ENCODE measurements at regions not wholly inside any gene's neighbourhood (a gene's known extent, or its start where the extent isn't known, plus 50 kb on each side); places are given as distances from the start of the nearest gene placed in this dataset.

DNA sequence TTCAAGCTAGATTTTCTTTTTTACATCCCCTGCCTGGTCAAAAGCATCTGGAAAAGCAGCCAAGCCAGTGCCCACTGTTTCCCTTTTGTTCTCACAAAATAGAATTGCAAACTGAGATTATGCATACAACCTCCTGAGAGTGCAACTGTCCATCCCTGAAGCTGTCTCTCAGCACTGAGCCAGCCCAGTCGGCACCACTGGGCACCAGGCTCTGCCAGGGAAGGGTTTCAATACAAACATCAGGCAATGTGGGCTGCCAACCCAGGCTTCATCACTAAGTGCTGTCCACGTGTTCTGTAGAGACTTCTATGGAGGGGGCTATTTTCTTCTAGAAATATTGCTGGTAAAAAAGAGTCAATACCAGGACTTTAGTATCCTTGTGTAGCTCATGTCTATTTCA is 356.3 kb upstream of the TBL1XR1 start:
- FAIRE-seq (no peak), DNase-seq (ENCODE audit: insufficient read length, low spot score) (no peak)
- TF ChIP-seq TAF1 (IDR thresholded peaks at IDR 0.05; ENCODE audit: low read depth, low read length) (no peak), PAX5 (IDR thresholded peaks at IDR 0.05; ENCODE audit: insufficient read depth, low read length, severe bottlenecking) (no peak), POU2F2 (IDR thresholded peaks at IDR 0.05; ENCODE audit: low read depth, low read length) (no peak), SPI1 (IDR thresholded peaks at IDR 0.05; ENCODE audit: low read depth, low read length) (no peak), POLR2AphosphoS5 (IDR thresholded peaks at IDR 0.05; ENCODE audit: low read depth, low read length) (no peak), POLR2A (IDR thresholded peaks at IDR 0.05; ENCODE audit: low read depth, low read length) (no peak)

GRCh38 chr3:177554895-177555759 is 357.8 kb upstream of the TBL1XR1 start:
- DNase-seq (ENCODE audit: insufficient read length, low spot score) (no peak), FAIRE-seq (no peak)
- TF ChIP-seq POU2F2 (IDR thresholded peaks at IDR 0.05; ENCODE audit: low read depth, low read length), result no peak

GRCh38 chr3:177557548-177557947 is 360.3 kb upstream of the TBL1XR1 start:
- TF ChIP-seq SPI1 (IDR thresholded peaks at IDR 0.05; ENCODE audit: low read depth, low read length) (no peak), POLR2A (IDR thresholded peaks at IDR 0.05; ENCODE audit: low read depth, low read length) (no peak), POLR2AphosphoS5 (IDR thresholded peaks at IDR 0.05; ENCODE audit: low read depth, low read length) (no peak), POU2F2 (IDR thresholded peaks at IDR 0.05; ENCODE audit: low read depth, low read length) (no peak), PAX5 (IDR thresholded peaks at IDR 0.05; ENCODE audit: insufficient read depth, low read length, severe bottlenecking) (no peak), TAF1 (IDR thresholded peaks at IDR 0.05; ENCODE audit: low read depth, low read length) (no peak)
- FAIRE-seq, result no peak
- no peak for DNase-seq (ENCODE audit: insufficient read length, low spot score)

DNA sequence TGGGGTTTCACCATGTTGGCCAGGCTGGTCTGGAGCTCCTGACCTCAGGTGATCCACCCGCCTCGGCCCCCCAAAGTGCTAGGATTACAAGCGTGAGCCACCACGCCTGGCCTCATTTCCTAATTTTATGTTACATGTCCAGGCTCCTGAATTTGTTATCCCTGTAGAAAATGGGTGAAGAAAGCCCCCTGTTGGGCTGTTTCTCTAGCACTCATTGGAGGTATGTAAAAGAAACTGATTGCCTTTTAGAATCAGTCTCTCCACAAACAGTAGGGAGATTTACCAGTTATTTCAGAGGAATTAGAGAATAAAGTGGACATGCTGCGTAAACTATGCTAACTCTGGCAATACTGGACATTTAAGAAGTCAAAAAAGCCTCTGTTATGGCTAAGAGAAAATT is 364.1 kb upstream of the TBL1XR1 start:
- no peak for TF ChIP-seq SPI1 (IDR thresholded peaks at IDR 0.05; ENCODE audit: low read depth, low read length)
- no peak for FAIRE-seq

GRCh38 chr3:177561769-177562392 is 364.6 kb upstream of the TBL1XR1 start:
- no peak for DNase-seq (ENCODE audit: insufficient read length, low spot score)
- no peak for FAIRE-seq
- no peak for TF ChIP-seq POLR2A (IDR thresholded peaks at IDR 0.05; ENCODE audit: low read depth, low read length)
- TF ChIP-seq POU2F2 (IDR thresholded peaks at IDR 0.05; ENCODE audit: low read depth, low read length), result no peak

More for the DNA sequence above, 364.1 kb upstream of the TBL1XR1 start:
- DNase-seq (ENCODE audit: insufficient read length, low spot score), result no peak

- FAIRE-seq (no peak), DNase-seq (ENCODE audit: insufficient read length, low spot score) (no peak)
- no peak for TF ChIP-seq POLR2A (IDR thresholded peaks at IDR 0.05; ENCODE audit: low read depth, low read length)
- TF ChIP-seq POU2F2 (IDR thresholded peaks at IDR 0.05; ENCODE audit: low read depth, low read length), result no peak
- no peak for TF ChIP-seq SPI1 (IDR thresholded peaks at IDR 0.05; ENCODE audit: low read depth, low read length)
- no peak for TF ChIP-seq PAX5 (IDR thresholded peaks at IDR 0.05; ENCODE audit: insufficient read depth, low read length, severe bottlenecking)
- TF ChIP-seq POLR2AphosphoS5 (IDR thresholded peaks at IDR 0.05; ENCODE audit: low read depth, low read length), result no peak
- no peak for TF ChIP-seq TAF1 (IDR thresholded peaks at IDR 0.05; ENCODE audit: low read depth, low read length)
Observed at GRCh38 chr3:177563243-177563780, 366.0 kb upstream of the TBL1XR1 start.

DNA sequence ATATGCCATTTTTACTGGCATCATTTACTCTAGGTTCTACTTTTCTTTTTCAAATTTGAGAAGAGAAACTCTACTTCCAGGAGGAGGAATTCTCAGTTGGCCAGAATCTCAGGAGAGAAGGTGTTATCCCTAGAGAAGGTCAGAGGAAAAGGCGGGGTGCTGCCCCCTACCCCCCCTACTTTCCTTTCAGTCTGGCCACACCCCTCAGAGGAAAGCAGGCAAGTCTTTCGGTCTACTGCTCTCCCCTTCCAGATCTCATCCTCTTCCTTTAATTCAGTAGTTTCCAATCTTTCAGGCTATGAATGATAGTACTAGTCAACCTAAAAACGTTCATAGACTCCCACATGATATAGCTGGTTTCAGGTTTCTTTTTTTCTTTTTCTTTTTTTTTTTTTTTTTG is 366.5 kb upstream of the TBL1XR1 start:
- no peak for TF ChIP-seq PAX5 (IDR thresholded peaks at IDR 0.05; ENCODE audit: insufficient read depth, low read length, severe bottlenecking)
- TF ChIP-seq POLR2A (IDR thresholded peaks at IDR 0.05; ENCODE audit: low read depth, low read length), result no peak
- no peak for TF ChIP-seq POU2F2 (IDR thresholded peaks at IDR 0.05; ENCODE audit: low read depth, low read length)
- TF ChIP-seq POLR2AphosphoS5 (IDR thresholded peaks at IDR 0.05; ENCODE audit: low read depth, low read length), result no peak
- no peak for TF ChIP-seq SPI1 (IDR thresholded peaks at IDR 0.05; ENCODE audit: low read depth, low read length)
- TF ChIP-seq TAF1 (IDR thresholded peaks at IDR 0.05; ENCODE audit: low read depth, low read length), result no peak
- DNase-seq (ENCODE audit: insufficient read length, low spot score) (no peak), FAIRE-seq (no peak)

DNA sequence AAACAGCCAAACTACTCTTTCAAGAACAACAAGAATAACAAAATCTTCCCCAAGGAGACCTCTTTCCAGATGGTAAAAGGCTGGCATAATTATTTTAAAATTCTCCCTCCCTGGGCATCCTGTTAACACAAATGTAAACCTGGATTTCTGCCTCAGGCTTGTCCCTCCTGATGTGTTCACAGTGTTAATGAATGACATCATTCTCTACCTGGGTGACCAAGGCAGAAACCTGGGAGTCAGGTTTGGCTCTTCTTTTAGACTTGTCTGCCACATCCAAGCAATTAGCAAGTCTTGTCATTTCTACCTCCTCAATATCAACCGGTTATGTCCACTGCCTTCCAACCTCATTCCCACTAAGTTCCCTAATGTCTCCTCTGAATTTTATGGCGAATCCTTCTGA is 368.7 kb upstream of the TBL1XR1 start:
- FAIRE-seq, result no peak
- no peak for DNase-seq (ENCODE audit: insufficient read length, low spot score)
- TF ChIP-seq POLR2AphosphoS5 (IDR thresholded peaks at IDR 0.05; ENCODE audit: low read depth, low read length), result no peak
- TF ChIP-seq TAF1 (IDR thresholded peaks at IDR 0.05; ENCODE audit: low read depth, low read length), result no peak
- TF ChIP-seq POLR2A (IDR thresholded peaks at IDR 0.05; ENCODE audit: low read depth, low read length), result no peak
- no peak for TF ChIP-seq POU2F2 (IDR thresholded peaks at IDR 0.05; ENCODE audit: low read depth, low read length)
- TF ChIP-seq PAX5 (IDR thresholded peaks at IDR 0.05; ENCODE audit: insufficient read depth, low read length, severe bottlenecking), result no peak
- no peak for TF ChIP-seq SPI1 (IDR thresholded peaks at IDR 0.05; ENCODE audit: low read depth, low read length)

GRCh38 chr3:177567833-177568232 is 370.6 kb upstream of the TBL1XR1 start:
- FAIRE-seq (no peak), DNase-seq (ENCODE audit: insufficient read length, low spot score) (no peak)
- TF ChIP-seq SPI1 (IDR thresholded peaks at IDR 0.05; ENCODE audit: low read depth, low read length) (no peak), TAF1 (IDR thresholded peaks at IDR 0.05; ENCODE audit: low read depth, low read length) (no peak), POLR2AphosphoS5 (IDR thresholded peaks at IDR 0.05; ENCODE audit: low read depth, low read length) (no peak), POLR2A (IDR thresholded peaks at IDR 0.05; ENCODE audit: low read depth, low read length) (no peak), PAX5 (IDR thresholded peaks at IDR 0.05; ENCODE audit: insufficient read depth, low read length, severe bottlenecking) (no peak), POU2F2 (IDR thresholded peaks at IDR 0.05; ENCODE audit: low read depth, low read length) (no peak)

DNA sequence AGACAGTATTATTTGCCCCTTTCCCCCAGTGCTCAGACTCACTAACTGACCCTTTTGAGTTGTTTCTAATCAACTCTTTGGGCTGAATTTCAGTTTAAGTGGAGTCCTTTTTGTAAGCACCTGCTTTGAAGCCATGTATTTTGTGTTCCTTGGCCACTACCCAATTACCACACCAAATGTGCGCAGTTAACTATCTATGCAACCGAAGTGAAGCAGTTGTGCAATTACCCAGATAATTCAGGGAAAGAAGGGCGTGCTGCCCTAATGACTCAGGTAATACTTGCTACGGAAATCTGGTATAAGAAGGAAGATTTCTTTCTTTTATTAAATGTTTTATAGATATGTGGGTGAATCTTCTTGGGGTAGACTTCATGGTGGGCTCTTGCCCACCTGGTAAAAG is 371.9 kb upstream of the TBL1XR1 start:
- TF ChIP-seq POLR2AphosphoS5 (IDR thresholded peaks at IDR 0.05; ENCODE audit: low read depth, low read length), result no peak
- TF ChIP-seq PAX5 (IDR thresholded peaks at IDR 0.05; ENCODE audit: insufficient read depth, low read length, severe bottlenecking), result no peak
- TF ChIP-seq POLR2A (IDR thresholded peaks at IDR 0.05; ENCODE audit: low read depth, low read length), result no peak
- no peak for TF ChIP-seq SPI1 (IDR thresholded peaks at IDR 0.05; ENCODE audit: low read depth, low read length)
- no peak for TF ChIP-seq TAF1 (IDR thresholded peaks at IDR 0.05; ENCODE audit: low read depth, low read length)
- TF ChIP-seq POU2F2 (IDR thresholded peaks at IDR 0.05; ENCODE audit: low read depth, low read length), result no peak
- FAIRE-seq, result no peak
- no peak for DNase-seq (ENCODE audit: insufficient read length, low spot score)

Data from GM12891 (cell line).